Trophoblast cell (in vitro differentiated cells and primary cell): ENCODE measurements at regions not wholly inside any gene's neighbourhood (a gene's known extent, or its start where the extent isn't known, plus 50 kb on each side); places are given as distances from the start of the nearest gene placed in this dataset.
A peak's percentile ranks its signal among the peaks of the same experiment; 100 is the strongest.

Experiments
- DNase-seq, 2 donors: peaks; one replicate each; pipeline ENCODE4 v3.0.0-alpha.2; 2016
- H2AFZ ChIP-seq: 2 replicates; pipeline ENCODE4 v1.6.1; 2013; ENCODE audit warnings: low read length, moderate library complexity, mild to moderate bottlenecking; ENCODE audit not compliant: insufficient read depth, poor library complexity
- H2AK5ac ChIP-seq: 2 replicates; pipeline ENCODE4 v1.6.1; 2013; ENCODE audit warnings: mild to moderate bottlenecking, low read length
- H2BK120ac ChIP-seq: 2 replicates; pipeline ENCODE4 v1.6.1; 2013; ENCODE audit warnings: low read length, mild to moderate bottlenecking, moderate library complexity; ENCODE audit not compliant: insufficient read depth, poor library complexity
- H2BK12ac ChIP-seq: 2 replicates; pipeline ENCODE4 v1.6.1; 2013; ENCODE audit warnings: mild to moderate bottlenecking, low read length, moderate library complexity
- H2BK5ac ChIP-seq: 2 replicates; pipeline ENCODE4 v1.6.1; 2013; ENCODE audit warnings: low read length, low read depth, moderate library complexity, mild to moderate bottlenecking; ENCODE audit not compliant: poor library complexity
- H3K14ac ChIP-seq: 2 replicates; pipeline ENCODE4 v1.6.1; 2013; ENCODE audit warnings: mild to moderate bottlenecking, low read length
- H3K18ac ChIP-seq: 2 replicates; pipeline ENCODE4 v1.6.1; 2013; ENCODE audit warnings: mild to moderate bottlenecking, low read length
- H3K23ac ChIP-seq: 2 replicates; pipeline ENCODE4 v1.6.1; 2013; ENCODE audit warnings: low read length
- H3K27ac ChIP-seq: 2 replicates; pipeline ENCODE4 v1.5.1; 2013; ENCODE audit warnings: low read depth, mild to moderate bottlenecking, inconsistent platforms, low read length, moderate library complexity
- H3K27me3 ChIP-seq: 2 replicates; pipeline ENCODE4 v1.6.1; 2013; ENCODE audit warnings: inconsistent platforms, mild to moderate bottlenecking, low read length, moderate library complexity; ENCODE audit not compliant: insufficient read depth
- H3K36me3 ChIP-seq, 2 experiments: 1 replicate in 1 of 2; 2 replicates in 1 of 2; pipeline ENCODE4 v1.6.1; 2013; ENCODE audit warnings: low read length in 2 of 2, mild to moderate bottlenecking in 2 of 2, moderate library complexity in 1 of 2; ENCODE audit not compliant: insufficient read depth in 2 of 2, control insufficient read depth in 1 of 2
- H3K4ac ChIP-seq: 2 replicates; pipeline ENCODE4 v1.6.1; 2013; ENCODE audit warnings: low read depth, mild to moderate bottlenecking, low read length, moderate library complexity
- H3K4me1 ChIP-seq, 2 experiments: 1 replicate in 1 of 2; 2 replicates in 1 of 2; pipeline ENCODE4 v1.6.1; 2013; ENCODE audit warnings: low read length in 2 of 2, mild to moderate bottlenecking in 2 of 2, moderate library complexity in 1 of 2; ENCODE audit not compliant: insufficient read depth in 2 of 2, control insufficient read depth in 1 of 2
- H3K4me2 ChIP-seq: 2 replicates; pipeline ENCODE4 v1.6.1; 2013; ENCODE audit warnings: inconsistent platforms, mild to moderate bottlenecking, low read length, moderate library complexity
- H3K4me3 ChIP-seq: 2 replicates; pipeline ENCODE4 v1.5.1; 2013; ENCODE audit warnings: mild to moderate bottlenecking, low read depth, low read length, inconsistent platforms
- H3K79me1 ChIP-seq: one replicate; pipeline ENCODE4 v1.6.1; 2013; ENCODE audit warnings: low read length
- H3K79me2 ChIP-seq: 2 replicates; pipeline ENCODE4 v1.6.1; 2013; ENCODE audit warnings: low read length, mild to moderate bottlenecking; ENCODE audit not compliant: control insufficient read depth, insufficient read depth, poor library complexity
- H3K9ac ChIP-seq: 2 replicates; pipeline ENCODE4 v1.6.1; 2013; ENCODE audit warnings: mild to moderate bottlenecking, low read length
- H3K9me3 ChIP-seq: 2 replicates; pipeline ENCODE4 v1.6.1; 2013; ENCODE audit warnings: low read depth, mild to moderate bottlenecking, control low read depth, inconsistent platforms, low read length; ENCODE audit not compliant: insufficient read depth
- H4K12ac ChIP-seq: 2 replicates; pipeline ENCODE4 v1.6.1; 2013; ENCODE audit warnings: low read depth, mild to moderate bottlenecking, low read length, moderate library complexity
- H4K8ac ChIP-seq: 2 replicates; pipeline ENCODE4 v1.6.1; 2013; ENCODE audit warnings: low read depth, mild to moderate bottlenecking, low read length, moderate library complexity
- H4K91ac ChIP-seq: one replicate; pipeline ENCODE4 v1.6.1; 2013; ENCODE audit warnings: low read depth, mild to moderate bottlenecking, low read length, moderate library complexity
- WGBS: extraction: QIAGEN DNeasy Blood & Tissue Kit; methylation state at CpG from one replicate; pipeline ENCODE4 v1.1.7; 2013; ENCODE audit warnings: missing lambda C conversion rate; ENCODE audit not compliant: insufficient read length, insufficient coverage; ENCODE audit errors: extremely low coverage; 5-methylcytosine and 5-hydroxymethylcytosine counted together

DNA sequence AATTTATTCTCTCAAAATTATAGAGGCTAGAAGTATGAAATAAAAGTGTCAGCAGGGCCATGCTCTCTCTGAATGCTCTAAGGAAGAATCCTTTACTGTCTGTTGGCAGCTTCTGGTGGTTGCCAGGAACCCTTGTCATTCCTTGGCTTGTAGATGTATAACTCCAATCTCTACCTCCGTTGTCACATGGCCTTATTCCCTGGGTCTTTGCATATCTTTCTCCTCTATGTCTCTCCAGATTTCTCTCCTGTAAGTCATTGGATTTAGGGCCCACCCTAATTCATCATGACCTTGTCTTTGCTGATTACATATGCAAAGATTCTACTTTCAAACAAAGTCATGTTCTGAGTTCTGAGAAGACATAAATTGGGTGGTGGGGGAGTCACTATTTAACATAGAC is 127.0 kb upstream of the CHST9 start:
- Histone ChIP-seq H2BK5ac (no peak overlapping the region), H3K4me3 (no peak overlapping the region), H2AFZ (no peak overlapping the region), H4K91ac (no peak overlapping the region), H3K27me3 (no peaks in the 10 kb centered on the region), H3K9ac (no peak overlapping the region), H3K27ac (no peak overlapping the region), H3K4ac (no peak overlapping the region), H2AK5ac (no peak overlapping the region), H2BK12ac (no peak overlapping the region), H3K4me1 (no peaks in the 10 kb centered on the region), H3K18ac (no peak overlapping the region), H3K9me3 (no peaks in the 10 kb centered on the region), H4K12ac (no peak overlapping the region), H3K23ac (no peak overlapping the region), H3K36me3 (no peaks in the 10 kb centered on the region), H3K4me2 (no peak overlapping the region), H2BK120ac (no peak overlapping the region), H3K14ac (no peak overlapping the region), H4K8ac (no peak overlapping the region), H3K79me2 (no peaks in the 10 kb centered on the region), H3K79me1 (no peaks in the 10 kb centered on the region)
- no CpG with 5 or more reads among the region's 1 CpG for WGBS
- DNase-seq, result no peak

DNA sequence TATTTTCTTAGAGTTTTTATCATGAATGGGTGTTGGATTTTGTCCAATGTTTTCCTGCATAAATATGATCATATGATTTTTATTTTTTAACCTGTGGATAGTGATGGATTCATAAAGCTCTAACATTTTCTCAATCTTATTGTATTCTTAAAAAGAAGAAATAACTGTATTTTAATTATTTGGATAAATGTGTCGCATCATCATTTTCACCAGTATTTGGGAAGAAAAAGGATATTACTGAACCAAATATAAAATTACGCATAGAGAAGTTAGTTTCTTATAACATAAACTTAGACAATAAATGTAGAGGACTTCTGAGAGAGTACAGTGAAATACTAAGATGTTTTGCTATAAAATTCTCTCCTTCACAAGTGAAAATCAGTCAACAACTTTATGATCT is 126.0 kb upstream of the CHST9 start:
- Histone ChIP-seq H3K9ac (no peak overlapping the region), H4K91ac (no peak overlapping the region), H3K9me3 (no peaks in the 10 kb centered on the region), H3K4me2 (no peak overlapping the region), H3K14ac (no peak overlapping the region), H3K36me3 (no peaks in the 10 kb centered on the region), H2AFZ (no peak overlapping the region), H3K79me2 (no peaks in the 10 kb centered on the region), H3K4me1 (no peaks in the 10 kb centered on the region), H4K8ac (no peak overlapping the region), H2BK5ac (no peak overlapping the region), H3K27ac (no peak overlapping the region), H4K12ac (no peak overlapping the region), H3K4ac (no peak overlapping the region), H3K79me1 (no peaks in the 10 kb centered on the region), H3K18ac (no peak overlapping the region), H3K4me3 (no peak overlapping the region), H3K23ac (no peak overlapping the region), H2BK120ac (no peak overlapping the region), H2BK12ac (no peak overlapping the region), H3K27me3 (no peaks in the 10 kb centered on the region), H2AK5ac (no peak overlapping the region)
- no peak for DNase-seq
- no CpG with 5 or more reads among the region's 2 CpGs for WGBS

DNA sequence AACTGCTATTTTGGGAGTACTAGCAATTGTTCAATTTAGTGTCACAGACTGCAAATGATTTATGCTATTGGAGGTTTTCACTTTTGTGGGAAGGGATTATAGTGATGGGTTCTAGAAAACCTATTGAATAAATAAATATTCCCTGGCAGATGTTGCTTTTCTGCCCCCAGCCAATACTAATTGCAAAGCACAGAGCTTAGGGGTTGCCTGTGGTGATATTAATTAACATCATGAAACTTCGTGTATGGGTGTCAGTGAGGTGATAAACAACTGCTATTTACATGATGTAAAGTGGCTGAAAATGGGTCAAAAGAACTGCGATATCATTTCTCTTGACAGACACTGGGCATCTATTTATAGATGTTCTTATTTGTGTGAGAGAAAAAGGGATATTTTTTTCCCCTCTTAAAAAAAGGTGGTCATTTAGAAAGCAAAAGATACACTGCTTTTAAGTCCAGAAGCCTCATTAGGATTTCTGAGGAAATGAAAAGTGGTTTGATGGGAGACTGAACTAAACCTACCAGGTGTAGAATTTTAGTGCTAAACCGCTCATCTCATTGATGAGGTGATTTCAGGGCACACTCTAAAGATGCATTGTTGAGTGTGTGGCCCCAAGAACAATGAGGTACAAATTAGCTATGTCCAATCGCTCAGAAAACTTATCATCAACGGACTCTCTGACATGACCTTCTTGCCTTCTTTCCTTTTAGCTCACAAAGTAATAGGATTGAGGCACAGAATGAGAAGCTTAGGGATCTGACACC is 116.7 kb upstream of the CHST9 start:
- Histone ChIP-seq H3K4ac (no peak overlapping the region), H2BK12ac (no peak overlapping the region), H3K14ac (no peak overlapping the region), H3K79me2 (no peaks in the 10 kb centered on the region), H3K4me3 (no peak overlapping the region), H3K27ac (no peak overlapping the region), H2AFZ (no peak overlapping the region), H4K8ac (no peak overlapping the region), H4K12ac (no peak overlapping the region), H3K27me3 (no peaks in the 10 kb centered on the region), H2BK120ac (no peak overlapping the region), H2AK5ac (no peak overlapping the region), H3K4me2 (no peak overlapping the region), H3K4me1 (no peaks in the 10 kb centered on the region), H2BK5ac (no peak overlapping the region), H3K9ac (no peak overlapping the region), H3K9me3 (no peaks in the 10 kb centered on the region), H4K91ac (no peak overlapping the region), H3K36me3 (no peaks in the 10 kb centered on the region), H3K23ac (no peak overlapping the region), H3K18ac (no peak overlapping the region), H3K79me1 (no peaks in the 10 kb centered on the region)
- no peak for DNase-seq
- no CpG with 5 or more reads among the region's 5 CpGs for WGBS

DNA sequence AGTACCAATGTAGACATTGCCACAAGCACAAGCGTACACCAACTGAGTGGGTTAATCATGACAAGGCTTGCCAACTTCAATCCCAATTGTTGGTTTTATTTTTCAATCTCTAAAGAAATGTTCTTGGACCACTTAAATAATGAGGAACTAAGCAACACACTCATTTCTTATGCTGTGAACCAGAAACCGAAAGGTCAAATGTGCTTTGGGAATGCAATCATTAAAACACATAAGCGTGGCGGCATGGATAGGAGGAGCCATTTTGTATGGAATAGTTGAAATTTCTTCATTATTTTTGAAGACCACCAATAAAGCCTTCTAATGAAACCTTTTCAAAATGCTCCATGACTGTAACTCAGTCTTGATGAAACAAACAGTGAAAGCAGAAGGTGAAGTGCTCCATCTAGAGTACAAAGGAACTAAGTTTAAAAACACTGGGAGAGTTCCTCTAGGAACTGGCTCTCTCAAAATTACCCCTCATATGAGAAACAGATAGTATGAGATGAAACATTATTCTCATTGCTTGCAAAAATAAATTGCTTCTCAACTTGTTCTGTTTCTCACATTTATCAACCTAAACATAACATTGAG is 113.2 kb upstream of the CHST9 start:
- H3K4me2 ChIP-seq, result no peak overlapping the region
- H3K4me1 ChIP-seq, result no peaks in the 10 kb centered on the region
- no peak overlapping the region for H3K18ac ChIP-seq
- no peak overlapping the region for H3K9ac ChIP-seq
- no peak overlapping the region for H3K4ac ChIP-seq
- no peak overlapping the region for H2AK5ac ChIP-seq
- H2BK5ac ChIP-seq, result no peak overlapping the region
- H3K4me3 ChIP-seq, result no peak overlapping the region
- H4K8ac ChIP-seq, result no peak overlapping the region
- H3K14ac ChIP-seq, result no peak overlapping the region
- no peak overlapping the region for H2BK120ac ChIP-seq
- WGBS, result no CpG with 5 or more reads among the region's 4 CpGs
- peak in 1 of 2 donors; percentile 39 for DNase-seq
- H4K12ac ChIP-seq, result no peak overlapping the region
- H2AFZ ChIP-seq, result no peak overlapping the region
- H2BK12ac ChIP-seq, result no peak overlapping the region
- H3K79me2 ChIP-seq, result no peaks in the 10 kb centered on the region
- no peaks in the 10 kb centered on the region for H3K36me3 ChIP-seq
- H3K27ac ChIP-seq, result no peak overlapping the region
- H3K79me1 ChIP-seq, result no peaks in the 10 kb centered on the region
- no peaks in the 10 kb centered on the region for H3K27me3 ChIP-seq
- no peak overlapping the region for H4K91ac ChIP-seq
- no peak overlapping the region for H3K23ac ChIP-seq
- no peaks in the 10 kb centered on the region for H3K9me3 ChIP-seq
